ENCODE measurements at regions not wholly inside any gene's neighbourhood (a gene's known extent, or its start where the extent isn't known, plus 50 kb on each side); places are given as distances from the start of the nearest gene placed in this dataset.
"Not testable (repeated sequence)": the region's sequence is repeated elsewhere in the genome, so short reads cannot be mapped to it uniquely, and the experiment has no call there.

DNA sequence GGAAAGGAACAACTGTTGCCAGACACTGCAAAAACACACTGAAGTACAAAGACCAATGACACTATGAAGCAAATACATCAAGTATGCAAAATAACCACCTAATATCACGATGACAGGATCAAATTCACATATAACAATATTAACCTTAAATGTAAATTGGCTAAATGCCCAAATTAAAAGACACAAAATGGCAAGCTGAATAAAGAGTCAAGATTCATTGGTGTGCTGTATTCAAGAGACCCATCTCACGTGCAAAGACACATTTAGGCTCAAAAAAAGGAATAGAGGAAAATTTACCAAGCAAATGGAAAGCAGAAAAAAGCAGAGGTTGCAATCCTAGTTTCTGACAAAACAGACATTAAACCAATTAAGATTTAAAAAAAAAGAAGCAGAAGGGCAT lies 61.8 kb upstream of the VCAN start:
- POLR2A ChIA-PET (ENCODE audit: partially characterized antibody); H3K18ac ChIP-seq (ENCODE audit: extremely low read depth, low read length); H3K9ac ChIP-seq (replicated peaks in 1 of 4; ENCODE audit: extremely low read depth in 1 of 4, low read depth in 3 of 4, low read length in 3 of 4); FAIRE-seq; H3K23ac ChIP-seq (ENCODE audit: insufficient read length); H3K36me3 ChIP-seq (ENCODE audit: control insufficient read depth in 2 of 4, insufficient read depth in 4 of 4, low read length in 3 of 4); H2AK5ac ChIP-seq (ENCODE audit: low read depth, low read length); H3K4me1 ChIP-seq (replicated peaks in 1 of 4; ENCODE audit: control insufficient read depth in 3 of 4, insufficient read depth in 4 of 4, low read length in 3 of 4); H3K79me1 ChIP-seq (ENCODE audit: low read depth, low read length); H4K91ac ChIP-seq (replicated peaks; ENCODE audit: insufficient read length, low read length); H3K79me2 ChIP-seq (ENCODE audit: control insufficient read depth in 1 of 2, insufficient read depth in 2 of 2, low read length in 2 of 2); H3K14ac ChIP-seq (ENCODE audit: insufficient read length); H2AFZ ChIP-seq (ENCODE audit: low read length); DNase-seq (ENCODE audit: low read depth in 1 of 2, low spot score in 2 of 2); H3K27ac ChIP-seq (ENCODE audit: low read depth, low read length); H3K4me2 ChIP-seq (ENCODE audit: insufficient read depth in 1 of 2, low read depth in 2 of 2, low read length in 2 of 2); H2BK5ac ChIP-seq (ENCODE audit: low read depth, low read length); H4K20me1 ChIP-seq (replicated peaks in 1 of 2; ENCODE audit: control insufficient read depth in 1 of 2, insufficient read depth in 2 of 2, low read length in 2 of 2); H3K56ac ChIP-seq (replicated peaks; ENCODE audit: insufficient read length, low read depth, low read length); H3K4me3 ChIP-seq (ENCODE audit: extremely low read depth in 1 of 4, insufficient read depth in 2 of 4, low read depth in 3 of 4, low read length in 4 of 4); H2BK15ac ChIP-seq (ENCODE audit: low read length); H4K5ac ChIP-seq (ENCODE audit: insufficient read length, low read depth, low read length); H2BK20ac ChIP-seq (ENCODE audit: low read length); H3K27me3 ChIP-seq (replicated peaks in 1 of 4; ENCODE audit: control insufficient read depth in 3 of 4, extremely low read depth in 1 of 4, insufficient read depth in 3 of 4, low read length in 3 of 4); H2BK120ac ChIP-seq (replicated peaks; ENCODE audit: low read depth, low read length); H2BK12ac ChIP-seq (ENCODE audit: low read depth, low read length); H3K4ac ChIP-seq (replicated peaks; ENCODE audit: insufficient read length, low read depth, low read length); H3K23me2 ChIP-seq (ENCODE audit: low read depth, low read length); H4K8ac ChIP-seq (ENCODE audit: extremely low read depth, insufficient read depth, low read length); H3K9me3 ChIP-seq (ENCODE audit: insufficient read depth in 2 of 2, low read depth in 1 of 2, low read length in 1 of 2): not testable (repeated sequence)
- CTCF ChIA-PET (ENCODE audit: partially characterized antibody) = interaction anchor here (1.0 to 1.2 kb wide), 2 partner anchors 9 to 20 kb away, joined by 3 read pairs; no protein-coding TSS in a partner anchor
- WGBS, 2 experiments (ENCODE audit: extremely low coverage in 1 of 2, insufficient coverage in 1 of 2, insufficient read length in 1 of 2, insufficient replicate concordance in 2 of 2, low coverage in 1 of 2, low lambda C conversion rate in 2 of 2, missing lambda C conversion rate in 1 of 2) = 98% methylated on average over 2 of the region's 2 CpGs; no CpG with 5 or more reads in 1 of the 2 experiments

DNA sequence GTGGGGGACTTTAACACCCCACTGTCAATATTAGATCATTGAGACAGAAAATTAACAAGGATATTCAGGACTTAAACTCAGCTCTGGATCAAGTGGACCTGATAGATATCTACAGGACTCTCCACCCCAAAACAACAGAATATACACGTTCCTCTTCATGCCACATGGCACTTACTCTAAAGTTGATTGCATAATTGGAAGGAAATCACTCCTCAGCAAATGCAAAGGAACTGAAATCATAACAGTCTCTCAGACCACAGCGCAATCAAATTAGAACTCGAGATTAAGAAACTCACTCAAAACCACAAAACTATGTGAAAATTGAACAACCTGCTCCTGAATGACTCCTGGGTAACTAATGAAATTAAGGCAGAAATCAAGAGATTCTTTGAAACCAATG lies 61.2 kb upstream of the VCAN start:
- H3K14ac ChIP-seq (ENCODE audit: insufficient read length); POLR2A ChIA-PET (ENCODE audit: partially characterized antibody); H3K18ac ChIP-seq (ENCODE audit: extremely low read depth, low read length); H3K23me2 ChIP-seq (ENCODE audit: low read depth, low read length); H2BK20ac ChIP-seq (ENCODE audit: low read length); H3K27me3 ChIP-seq (replicated peaks in 1 of 4; ENCODE audit: control insufficient read depth in 3 of 4, extremely low read depth in 1 of 4, insufficient read depth in 3 of 4, low read length in 3 of 4); DNase-seq (ENCODE audit: low read depth in 1 of 2, low spot score in 2 of 2); H3K27ac ChIP-seq (ENCODE audit: low read depth, low read length); H4K91ac ChIP-seq (replicated peaks; ENCODE audit: insufficient read length, low read length); H3K36me3 ChIP-seq (ENCODE audit: control insufficient read depth in 2 of 4, insufficient read depth in 4 of 4, low read length in 3 of 4); H3K9me3 ChIP-seq (ENCODE audit: insufficient read depth in 2 of 2, low read depth in 1 of 2, low read length in 1 of 2); H3K79me1 ChIP-seq (ENCODE audit: low read depth, low read length); H4K8ac ChIP-seq (ENCODE audit: extremely low read depth, insufficient read depth, low read length); H3K56ac ChIP-seq (replicated peaks; ENCODE audit: insufficient read length, low read depth, low read length); H2AFZ ChIP-seq (ENCODE audit: low read length); H2AK5ac ChIP-seq (ENCODE audit: low read depth, low read length); H2BK12ac ChIP-seq (ENCODE audit: low read depth, low read length); H2BK15ac ChIP-seq (ENCODE audit: low read length); H3K4ac ChIP-seq (replicated peaks; ENCODE audit: insufficient read length, low read depth, low read length); H3K9ac ChIP-seq (replicated peaks in 1 of 4; ENCODE audit: extremely low read depth in 1 of 4, low read depth in 3 of 4, low read length in 3 of 4); H3K4me2 ChIP-seq (ENCODE audit: insufficient read depth in 1 of 2, low read depth in 2 of 2, low read length in 2 of 2); H3K79me2 ChIP-seq (ENCODE audit: control insufficient read depth in 1 of 2, insufficient read depth in 2 of 2, low read length in 2 of 2); H2BK120ac ChIP-seq (replicated peaks; ENCODE audit: low read depth, low read length); H4K5ac ChIP-seq (ENCODE audit: insufficient read length, low read depth, low read length); H3K4me3 ChIP-seq (ENCODE audit: extremely low read depth in 1 of 4, insufficient read depth in 2 of 4, low read depth in 3 of 4, low read length in 4 of 4); H2BK5ac ChIP-seq (ENCODE audit: low read depth, low read length); H3K4me1 ChIP-seq (replicated peaks in 1 of 4; ENCODE audit: control insufficient read depth in 3 of 4, insufficient read depth in 4 of 4, low read length in 3 of 4); H4K20me1 ChIP-seq (replicated peaks in 1 of 2; ENCODE audit: control insufficient read depth in 1 of 2, insufficient read depth in 2 of 2, low read length in 2 of 2); FAIRE-seq; H3K23ac ChIP-seq (ENCODE audit: insufficient read length): not testable (repeated sequence)
- WGBS, 2 experiments (ENCODE audit: extremely low coverage in 1 of 2, insufficient coverage in 1 of 2, insufficient read length in 1 of 2, insufficient replicate concordance in 2 of 2, low coverage in 1 of 2, low lambda C conversion rate in 2 of 2, missing lambda C conversion rate in 1 of 2) = 93% methylated on average over 3 of the region's 3 CpGs; no CpG with 5 or more reads in 1 of the 2 experiments
- CTCF ChIA-PET (ENCODE audit: partially characterized antibody) = interaction anchor here (1.0 to 1.2 kb wide), 2 partner anchors 9 to 19 kb away, joined by 3 read pairs; no protein-coding TSS in a partner anchor
